PFSK-1 (cell line): ENCODE measurements at regions not wholly inside any gene's neighbourhood (a gene's known extent, or its start where the extent isn't known, plus 50 kb on each side); places are given as distances from the start of the nearest gene placed in this dataset.

Experiments
- FOXP2 ChIP-seq: optimal IDR thresholded peaks from 2 replicates; pipeline ENCODE3; 2011; ENCODE audit warnings: borderline replicate concordance, control low read depth, inconsistent platforms; ENCODE audit not compliant: insufficient read depth; ENCODE audit errors: extremely low read length, extremely low read depth
- POLR2AphosphoS5 ChIP-seq: IDR thresholded peaks from 2 replicates; pipeline ENCODE4 v1.6.1; 2012; ENCODE audit warnings: low read depth, mild to moderate bottlenecking, control low read depth, low read length, moderate library complexity
- REST ChIP-seq, 2 experiments: IDR thresholded peaks; 2 replicates each; pipeline versions ENCODE4 v1.6.1 to v1.8.0; 2011 to 2012; ENCODE audit warnings: low read depth in 2 of 2, low read length in 2 of 2, control low read depth in 1 of 2, inconsistent platforms in 1 of 2, mild to moderate bottlenecking in 1 of 2, moderate library complexity in 1 of 2; ENCODE audit not compliant: insufficient read depth in 1 of 2
- SIN3A ChIP-seq: IDR thresholded peaks from 2 replicates; pipeline ENCODE4 v1.6.1; 2012; ENCODE audit warnings: mild to moderate bottlenecking, low read length, moderate library complexity, borderline replicate concordance; ENCODE audit not compliant: insufficient read depth
- TAF1 ChIP-seq: IDR thresholded peaks from 2 replicates; pipeline ENCODE4 v1.6.1; 2012; ENCODE audit warnings: low read length, control low read depth, borderline replicate concordance; ENCODE audit not compliant: insufficient read depth

DNA sequence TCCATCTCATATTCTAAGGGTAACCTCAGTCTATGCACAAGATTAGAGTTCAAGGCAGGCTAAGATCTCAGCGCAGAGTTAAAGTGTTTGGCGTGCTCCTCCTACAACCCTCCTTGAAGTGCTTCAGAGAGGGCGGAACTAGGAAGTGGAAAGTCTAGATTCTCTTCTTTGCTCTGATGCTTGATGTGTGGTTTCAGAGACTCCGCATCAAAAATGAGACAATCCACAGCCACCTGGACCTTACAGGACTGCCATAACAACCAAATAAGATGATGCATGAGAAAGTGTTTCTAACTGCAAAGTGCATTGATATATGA, 161.3 kb upstream of the ATP11B start:
- TF ChIP-seq REST (IDR thresholded peaks at IDR 0.05; ENCODE audit: insufficient read depth in 1 of 2, low read depth in 2 of 2, low read length in 2 of 2) (no peak), POLR2AphosphoS5 (no peak), TAF1 (no peak), SIN3A (no peak), FOXP2 (no peak)
